ENCODE measurements at regions not wholly inside any gene's neighbourhood (a gene's known extent, or its start where the extent isn't known, plus 50 kb on each side); places are given as distances from the start of the nearest gene placed in this dataset.

DNA sequence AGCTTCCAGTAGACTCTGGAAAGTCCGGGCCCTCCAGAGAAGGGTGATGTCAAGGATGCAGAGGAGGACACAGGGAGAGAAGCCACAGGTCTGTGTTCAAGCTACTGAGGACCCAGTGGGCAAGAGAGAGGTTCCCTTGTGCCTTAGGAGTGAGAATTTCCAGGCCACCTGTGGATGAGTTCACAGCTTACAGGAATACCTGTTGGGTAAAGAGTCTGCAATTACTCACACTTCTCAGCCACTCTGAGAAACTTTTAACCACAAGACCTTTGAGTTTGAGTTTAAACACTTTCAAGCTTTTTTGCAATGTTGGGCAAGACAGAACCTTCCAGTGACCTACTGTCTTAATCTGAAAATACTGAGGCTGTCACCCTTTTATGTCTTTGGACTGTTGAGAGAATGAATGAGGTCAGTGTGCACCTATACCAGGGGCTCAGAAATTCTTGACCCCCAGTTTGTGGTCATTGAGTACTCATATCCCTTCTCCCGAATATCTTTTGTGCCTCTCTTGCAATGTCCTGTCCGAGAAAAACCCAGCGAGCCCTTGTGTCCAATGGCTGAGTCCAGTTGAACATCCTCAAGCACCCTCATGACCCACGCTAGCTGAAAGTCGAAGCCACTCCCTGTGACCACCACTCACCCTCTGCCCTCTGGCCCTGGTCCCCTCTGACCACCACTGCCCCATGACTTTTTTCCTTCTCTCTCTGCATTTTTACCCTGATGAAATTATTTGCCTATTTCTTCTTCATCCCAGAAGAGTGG is 368.5 kb upstream of the ZNF507 start:
- Mint-ChIP-seq H3K36me3 (ENCODE audit: low read depth) (no peaks in the 10 kb centered on the region), H3K27me3 (ENCODE audit: low read depth) (no peaks in the 10 kb centered on the region), H3K27ac (ENCODE audit: unreplicated experiment) (no peak overlapping the region), H3K4me3 (ENCODE audit: unreplicated experiment) (no peak overlapping the region), H3K9me3 (ENCODE audit: low read depth) (peaks cover 24% of the 10 kb centered on the region), H3K4me1 (ENCODE audit: low read depth) (no peaks in the 10 kb centered on the region)
- no peak for TF ChIP-seq CTCF (IDR thresholded peaks at IDR 0.05)
- DNase-seq (ENCODE audit: low spot score): no peak

DNA sequence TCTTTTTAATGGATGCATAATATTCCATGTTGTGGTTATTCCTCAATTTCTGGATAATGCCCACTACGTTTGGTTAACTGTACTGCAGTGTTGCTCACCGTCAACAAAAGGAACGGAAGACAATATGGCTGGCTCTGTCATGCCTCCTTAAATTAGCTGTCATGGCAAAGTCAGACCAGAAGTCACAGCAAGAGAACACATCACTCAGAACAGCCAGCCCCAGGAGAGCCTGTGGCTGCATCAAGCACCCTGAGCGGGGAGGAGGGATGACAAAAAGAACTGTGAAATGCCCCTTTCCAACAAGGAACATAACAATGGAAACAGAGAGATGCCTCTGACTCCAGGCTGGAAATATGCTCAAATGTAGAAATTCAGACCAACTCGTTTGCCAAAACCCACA is 366.0 kb upstream of the ZNF507 start:
- Mint-ChIP-seq H3K4me3 (ENCODE audit: unreplicated experiment) (no peak overlapping the region), H3K4me1 (ENCODE audit: low read depth) (no peaks in the 10 kb centered on the region), H3K36me3 (ENCODE audit: low read depth) (no peaks in the 10 kb centered on the region), H3K27ac (ENCODE audit: unreplicated experiment) (no peak overlapping the region), H3K27me3 (ENCODE audit: low read depth) (no peaks in the 10 kb centered on the region), H3K9me3 (ENCODE audit: low read depth) (peaks cover 24% of the 10 kb centered on the region)
- no peak for TF ChIP-seq CTCF (IDR thresholded peaks at IDR 0.05)
- no peak for DNase-seq (ENCODE audit: low spot score)

GRCh38 chr19:31979949-31980670 is 365.3 kb upstream of the ZNF507 start:
- TF ChIP-seq CTCF (IDR thresholded peaks at IDR 0.05): no peak
- Mint-ChIP-seq H3K27me3 (ENCODE audit: low read depth) (no peaks in the 10 kb centered on the region), H3K4me3 (ENCODE audit: unreplicated experiment) (no peak overlapping the region), H3K4me1 (ENCODE audit: low read depth) (no peaks in the 10 kb centered on the region), H3K9me3 (ENCODE audit: low read depth) (peaks cover 27% of the 10 kb centered on the region), H3K27ac (ENCODE audit: unreplicated experiment) (no peak overlapping the region), H3K36me3 (ENCODE audit: low read depth) (no peaks in the 10 kb centered on the region)
- no peak for DNase-seq (ENCODE audit: low spot score)

DNA sequence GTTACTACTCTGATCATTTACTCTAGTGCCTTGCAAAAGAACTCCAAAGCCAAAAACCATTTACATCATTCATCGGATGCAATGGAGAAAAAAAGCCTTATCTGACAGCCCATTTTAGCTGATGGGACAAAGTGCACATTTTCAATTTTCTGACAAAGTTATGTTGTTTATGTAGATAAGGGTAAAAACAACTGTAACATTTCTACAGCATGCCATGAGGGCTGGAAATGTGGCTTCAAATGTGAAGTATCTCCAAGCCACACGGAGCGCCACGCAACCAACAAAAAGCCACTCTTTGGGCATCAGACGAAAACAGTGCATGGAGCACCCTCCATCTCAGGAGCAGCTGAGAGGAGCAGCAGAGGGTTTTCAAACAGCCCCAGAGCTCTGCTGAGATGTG is 364.6 kb upstream of the ZNF507 start:
- Mint-ChIP-seq H3K9me3 (ENCODE audit: low read depth) (peaks cover 34% of the 10 kb centered on the region), H3K36me3 (ENCODE audit: low read depth) (no peaks in the 10 kb centered on the region)

More for the DNA sequence above, 364.6 kb upstream of the ZNF507 start:
- TF ChIP-seq CTCF (IDR thresholded peaks at IDR 0.05): no peak
- Mint-ChIP-seq H3K27ac (ENCODE audit: unreplicated experiment) (no peak overlapping the region), H3K4me3 (ENCODE audit: unreplicated experiment) (no peak overlapping the region), H3K27me3 (ENCODE audit: low read depth) (no peaks in the 10 kb centered on the region), H3K4me1 (ENCODE audit: low read depth) (no peaks in the 10 kb centered on the region)
- no peak for DNase-seq (ENCODE audit: low spot score)

Measured in chondrocyte (in vitro differentiated cells).